Ishikawa (cell line): ENCODE measurements at regions not wholly inside any gene's neighbourhood (a gene's known extent, or its start where the extent isn't known, plus 50 kb on each side); places are given as distances from the start of the nearest gene placed in this dataset.

Experiments used
- EGR1 ChIP-seq: IDR thresholded peaks from 2 replicates; pipeline ENCODE4 v1.6.1; 2012
- EP300 ChIP-seq: IDR thresholded peaks from 2 replicates; pipeline ENCODE4 v1.6.1; 2012; ENCODE audit warnings: borderline replicate concordance
- NFIC ChIP-seq: IDR thresholded peaks from 2 replicates; pipeline ENCODE4 v1.6.1; 2012
- RAD21 ChIP-seq: IDR thresholded peaks from 2 replicates; pipeline ENCODE4 v1.6.1; 2012; ENCODE audit warnings: low read depth
- TAF1 ChIP-seq: IDR thresholded peaks from 2 replicates; pipeline ENCODE4 v1.6.1; 2012; ENCODE audit warnings: low read depth, mild to moderate bottlenecking
- ZBTB7A ChIP-seq: IDR thresholded peaks from 2 replicates; pipeline ENCODE4 v1.6.1; 2012; ENCODE audit warnings: low read depth
- TF ChIP-seq, protein P1 (sequence below): IDR thresholded peaks from 2 replicates; pipeline ENCODE4 v1.6.1; 2012

- no peak for TF ChIP-seq EGR1
- no peak for TF ChIP-seq TAF1
- TF ChIP-seq, protein P1, sequence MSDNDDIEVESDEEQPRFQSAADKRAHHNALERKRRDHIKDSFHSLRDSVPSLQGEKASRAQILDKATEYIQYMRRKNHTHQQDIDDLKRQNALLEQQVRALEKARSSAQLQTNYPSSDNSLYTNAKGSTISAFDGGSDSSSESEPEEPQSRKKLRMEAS = no peak
- TF ChIP-seq RAD21 = no peak
- no peak for TF ChIP-seq ZBTB7A
- no peak for TF ChIP-seq EP300
- TF ChIP-seq NFIC = no peak
Observed at GRCh38 chr13:40120781-40121180, 465.3 kb downstream of the COG6 start.
